GM18861 (cell line): ENCODE measurements at regions not wholly inside any gene's neighbourhood (a gene's known extent, or its start where the extent isn't known, plus 50 kb on each side); places are given as distances from the start of the nearest gene placed in this dataset.

Experiments used
- ATAC-seq: cut with Tn5 transposase; IDR thresholded peaks from one replicate; pipeline ENCODE4 v1.9.1; 2021; ENCODE audit not compliant: unreplicated experiment

DNA sequence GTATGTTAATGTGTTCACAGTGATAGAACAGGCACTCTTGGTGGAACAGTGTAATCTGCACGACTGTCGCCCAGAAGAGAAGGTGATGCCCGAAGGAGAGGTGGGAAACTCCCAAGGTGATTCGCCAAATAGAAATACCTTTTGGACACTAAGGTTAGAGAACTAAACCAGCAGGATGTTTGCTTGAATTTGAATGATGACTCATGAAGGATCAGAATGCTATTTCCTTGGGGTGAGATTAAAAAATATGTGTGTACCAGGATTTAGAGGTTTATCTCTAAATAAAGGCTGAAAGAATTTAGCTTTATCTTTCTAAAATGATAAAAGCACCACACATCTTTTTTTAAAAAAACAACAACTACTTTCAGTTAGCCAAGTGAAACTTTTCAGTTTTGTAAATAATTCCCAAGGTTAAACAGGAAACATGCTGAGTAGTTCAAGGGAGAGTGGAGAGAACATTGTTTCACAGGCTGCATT lies 297.4 kb upstream of the TAS2R1 start:
- no peak for ATAC-seq

DNA sequence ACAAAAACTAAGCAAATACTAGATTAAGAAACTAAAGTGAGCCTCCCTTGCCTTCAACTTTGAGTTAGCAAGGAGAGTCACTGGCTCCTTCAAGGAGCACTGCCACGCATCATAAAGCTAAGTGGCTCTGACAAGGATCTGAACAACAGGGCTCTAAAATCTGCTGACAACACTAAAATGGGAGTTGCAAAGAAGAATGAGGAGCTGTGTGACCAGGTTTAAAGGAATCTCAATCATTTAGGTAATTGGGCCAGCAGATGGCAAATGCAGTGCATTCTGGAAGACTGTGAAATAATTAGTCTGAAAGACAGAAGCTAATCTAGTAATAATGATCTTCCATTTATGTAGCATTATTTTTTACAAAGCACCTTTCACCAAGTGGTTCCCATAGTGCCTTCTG lies 297.0 kb upstream of the TAS2R1 start:
- no peak for ATAC-seq

GRCh38 chr5:9924614-9925013 lies 294.5 kb upstream of the TAS2R1 start:
- peak; percentile 89 for ATAC-seq

DNA sequence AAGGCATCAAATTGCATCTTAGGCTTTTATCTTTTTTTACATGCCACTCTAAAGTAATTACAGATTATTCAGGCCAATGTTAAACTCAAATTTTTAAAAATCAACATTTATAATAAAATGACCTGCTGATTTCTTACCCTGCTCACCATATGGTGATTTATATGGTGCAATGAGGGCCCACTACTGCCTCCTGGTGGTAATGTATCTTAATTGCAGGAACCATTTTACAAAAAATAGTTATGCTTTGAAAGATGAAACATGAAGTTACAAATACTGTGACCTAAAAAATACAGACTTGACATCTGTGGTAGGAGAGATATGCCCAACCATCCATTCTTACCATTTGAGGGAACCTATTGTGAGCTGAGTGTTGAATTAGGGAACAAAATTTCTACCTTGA lies 292.6 kb upstream of the TAS2R1 start:
- no peak for ATAC-seq

- no peak for ATAC-seq
Observed at GRCh38 chr5:9920697-9921096, 290.5 kb upstream of the TAS2R1 start.

DNA sequence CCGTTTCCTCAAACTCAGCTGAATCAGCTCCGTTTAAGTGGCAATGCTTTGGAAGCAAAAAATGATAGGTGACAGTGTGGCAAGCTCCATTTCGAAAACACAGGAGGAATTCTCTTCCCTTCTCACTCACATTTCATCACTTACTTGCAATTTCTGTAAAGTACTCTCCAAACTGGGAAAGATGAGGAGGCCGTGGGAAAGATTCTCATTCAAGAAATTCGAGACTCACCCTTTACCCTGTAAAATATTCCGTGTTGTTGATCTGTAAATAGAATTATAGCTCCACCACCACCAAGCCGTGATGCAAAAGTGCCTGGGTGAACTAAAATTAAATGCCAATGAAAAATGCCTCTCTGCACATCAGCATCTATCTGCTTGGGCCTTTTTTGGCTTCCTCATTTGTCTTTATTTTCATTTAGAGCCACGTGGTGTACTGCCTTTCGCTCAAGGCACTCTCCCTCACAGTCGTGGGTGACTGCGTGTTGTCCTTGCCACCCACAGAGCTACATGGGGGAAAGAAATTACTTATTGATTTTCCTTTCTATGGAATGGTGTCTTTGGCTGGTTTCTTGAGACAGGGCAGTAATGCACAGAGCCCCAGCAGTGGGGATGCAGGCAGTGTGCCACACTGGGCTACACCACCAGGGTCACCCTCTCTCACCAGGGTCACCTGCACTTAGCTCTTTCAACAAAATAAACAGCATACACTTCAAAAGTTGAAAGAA lies 289.3 kb upstream of the TAS2R1 start:
- no peak for ATAC-seq

- ATAC-seq: no peak
Observed at GRCh38 chr5:9905661-9906060, 275.5 kb upstream of the TAS2R1 start.

GRCh38 chr5:9903801-9904200 lies 273.6 kb upstream of the TAS2R1 start:
- ATAC-seq: no peak

- ATAC-seq: no peak
Observed at GRCh38 chr5:9898319-9898718, 268.2 kb upstream of the TAS2R1 start.

DNA sequence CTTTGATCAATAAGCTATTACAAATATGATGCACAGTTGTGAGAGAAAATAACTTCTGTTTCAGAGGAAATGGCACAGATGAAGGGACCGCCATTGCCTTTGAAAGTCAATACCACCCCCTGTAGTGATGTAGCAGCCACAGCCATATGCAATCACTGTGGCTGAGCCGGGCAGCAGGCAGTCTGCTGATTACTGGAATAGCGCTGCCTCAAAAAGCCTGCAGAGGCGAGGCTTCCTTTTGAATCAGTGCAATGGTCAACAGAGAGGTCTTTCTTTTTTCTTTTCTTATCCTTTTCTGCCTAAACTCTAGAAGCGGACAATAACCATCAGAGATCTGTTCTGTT lies 265.1 kb upstream of the TAS2R1 start:
- ATAC-seq: no peak

GRCh38 chr5:9894571-9895301 lies 264.6 kb upstream of the TAS2R1 start:
- no peak for ATAC-seq

DNA sequence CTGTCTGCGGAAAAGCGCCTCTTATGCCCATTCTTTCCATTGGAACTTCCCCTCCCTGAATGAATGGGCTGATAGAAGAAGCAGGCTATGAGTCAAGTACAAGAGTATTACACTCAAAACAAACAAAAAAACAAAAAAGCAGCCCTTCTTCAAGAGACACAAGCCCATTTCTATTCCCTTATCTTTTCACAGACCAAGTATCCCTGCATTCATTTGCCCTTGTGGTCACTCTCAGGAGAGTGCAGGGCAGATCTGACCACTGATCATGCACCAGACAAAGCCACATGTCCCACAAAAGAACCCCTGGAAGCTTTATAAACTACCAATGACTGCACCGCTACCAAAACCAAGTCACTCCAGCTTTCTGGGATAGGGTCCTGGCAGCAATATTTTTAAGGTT lies 262.5 kb upstream of the TAS2R1 start:
- ATAC-seq: no peak

DNA sequence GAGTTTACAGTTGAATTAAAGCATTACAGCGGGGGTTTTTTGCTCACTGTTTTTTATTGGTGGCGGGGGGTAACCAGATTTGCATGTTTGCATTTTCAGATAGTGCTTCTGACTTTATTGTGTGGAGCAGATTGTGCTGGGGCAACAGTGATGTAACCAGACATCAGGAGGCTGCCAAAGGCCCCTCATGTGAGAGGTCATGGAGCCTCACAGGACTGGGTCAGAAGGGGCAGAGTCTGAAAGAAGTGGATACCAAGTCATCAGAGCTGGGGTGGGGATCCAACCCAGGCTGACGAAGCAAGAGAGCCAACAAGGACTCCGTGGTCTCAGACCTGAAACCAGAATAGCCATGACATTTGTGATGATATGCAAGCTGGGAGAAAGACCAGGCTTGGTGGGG lies 259.4 kb upstream of the TAS2R1 start:
- ATAC-seq: no peak

DNA sequence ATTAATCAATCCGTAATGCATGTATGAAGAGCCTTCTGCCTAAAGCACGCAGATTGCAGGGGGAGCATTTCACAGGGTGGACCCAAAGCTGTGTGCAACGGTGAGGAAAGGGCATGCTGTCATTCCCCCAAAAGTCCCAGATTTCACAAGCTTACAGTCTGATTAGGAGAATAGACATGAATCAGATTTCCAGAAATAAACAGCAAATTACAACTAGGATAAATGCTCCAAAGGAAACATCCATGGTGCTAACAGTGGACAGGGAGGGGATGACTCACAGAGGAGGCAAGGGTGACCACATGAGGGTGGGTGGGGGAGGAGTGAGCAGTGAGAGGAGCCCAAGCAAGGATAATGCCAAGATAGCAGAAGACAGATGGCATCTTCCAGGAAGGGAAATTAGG lies 258.4 kb upstream of the TAS2R1 start:
- ATAC-seq: no peak

- no peak for ATAC-seq
Observed at GRCh38 chr5:9885164-9885563, 255.0 kb upstream of the TAS2R1 start.

GRCh38 chr5:9878206-9878605 lies 248.1 kb upstream of the TAS2R1 start:
- no peak for ATAC-seq

DNA sequence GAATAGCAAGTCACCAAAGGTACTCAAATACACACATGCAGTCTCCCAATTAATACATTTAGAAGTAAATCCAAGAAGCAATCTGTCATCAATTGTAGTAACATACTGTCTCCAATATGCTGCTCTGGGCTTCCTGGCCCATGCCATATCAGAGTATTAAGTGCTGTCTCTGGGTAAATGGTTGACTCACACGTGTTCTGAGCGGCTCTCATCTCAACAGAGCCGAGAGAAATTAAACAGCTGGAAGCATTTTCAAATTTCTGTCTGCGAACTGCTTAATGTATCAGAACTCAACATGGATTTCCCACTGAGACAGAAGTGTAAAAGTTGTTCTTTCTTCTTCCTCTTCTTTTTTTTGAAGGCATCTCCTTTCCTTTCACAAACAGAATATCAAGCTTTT lies 247.3 kb upstream of the TAS2R1 start:
- no peak for ATAC-seq

DNA sequence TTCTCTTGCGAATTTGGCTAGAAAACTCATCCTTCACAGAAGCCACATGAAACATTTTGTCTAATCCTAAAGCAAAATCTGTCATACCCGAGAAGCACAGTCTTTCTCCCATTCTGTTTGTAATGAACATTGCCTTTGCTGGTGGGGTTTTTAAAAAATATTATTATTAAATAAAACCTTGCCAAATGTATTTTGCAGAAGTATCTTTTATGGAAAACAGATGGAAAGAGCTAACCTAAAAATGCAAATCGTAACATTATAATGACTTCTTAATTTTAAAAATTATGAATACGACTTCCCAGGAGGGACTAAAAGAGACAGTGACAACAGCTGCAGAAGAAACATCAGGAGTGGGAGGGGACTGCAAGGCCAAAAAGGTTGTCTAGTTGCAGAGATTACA lies 246.3 kb upstream of the TAS2R1 start:
- no peak for ATAC-seq

DNA sequence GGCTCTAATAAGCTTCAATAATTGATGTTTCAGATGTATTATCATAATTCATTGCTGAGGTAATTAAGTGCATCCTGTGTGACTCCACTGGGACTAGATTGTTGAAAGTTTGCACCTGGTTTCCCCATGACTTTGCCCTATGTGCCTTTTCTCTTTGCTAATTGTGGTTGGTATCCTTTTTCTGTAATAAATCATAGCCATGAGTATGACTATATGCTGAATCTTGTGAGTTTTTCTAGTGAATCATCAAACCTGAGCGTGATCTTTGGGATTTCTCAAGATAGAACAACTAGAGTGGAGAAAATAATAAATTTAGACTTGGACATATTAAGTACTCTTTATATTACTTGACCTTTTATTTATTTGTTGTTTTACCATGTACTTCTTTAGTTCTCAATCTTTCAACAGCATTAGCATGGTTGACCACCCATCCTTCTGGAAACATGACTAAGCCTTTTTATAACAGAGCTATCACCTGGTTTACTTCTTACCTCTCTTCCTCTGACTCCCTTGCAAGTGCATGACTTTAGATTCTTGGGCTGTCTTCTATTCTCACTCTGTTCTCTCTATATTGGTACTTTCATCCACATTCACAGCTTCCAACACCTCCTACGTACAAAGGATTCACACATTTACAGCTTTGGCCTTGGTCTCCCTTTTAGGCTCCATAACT lies 239.6 kb upstream of the TAS2R1 start:
- ATAC-seq: no peak

- ATAC-seq: no peak
Observed at GRCh38 chr5:9865574-9865973, 235.4 kb upstream of the TAS2R1 start.

DNA sequence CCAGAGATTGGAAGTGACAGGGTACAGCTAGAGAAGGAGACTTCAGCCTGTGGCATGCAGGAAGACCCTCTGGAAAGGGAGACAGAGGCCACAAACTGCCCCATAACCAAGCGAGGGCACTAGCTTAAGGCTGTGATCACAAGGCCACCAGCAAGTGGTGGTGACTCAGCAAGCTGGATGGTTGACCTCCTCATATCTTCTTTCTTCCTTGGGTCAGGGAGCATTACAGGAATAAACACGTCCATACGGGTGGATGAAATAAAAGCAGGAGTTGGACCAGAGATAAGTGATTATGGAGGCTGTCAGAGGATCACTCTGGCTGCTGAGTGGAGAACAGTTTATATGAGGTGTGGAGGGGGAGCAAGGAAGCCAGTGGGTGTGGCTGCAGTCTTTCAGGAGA lies 234.6 kb upstream of the TAS2R1 start:
- no peak for ATAC-seq

- no peak for ATAC-seq
Observed at GRCh38 chr5:9863486-9863885, 233.3 kb upstream of the TAS2R1 start.
